Gastrocnemius medialis (tissue), 4 donors: ENCODE measurements at regions not wholly inside any gene's neighbourhood (a gene's known extent, or its start where the extent isn't known, plus 50 kb on each side); places are given as distances from the start of the nearest gene placed in this dataset.

Experiments used
- ATAC-seq, 2 donors: fragments of 150-250 bp; one replicate each; pipeline ENCODE4 v1.9.1; 2016
- DNase-seq, 2 donors: peaks; one replicate each; pipeline ENCODE4 v3.0.0-alpha.2; 2019
- H3K27ac ChIP-seq, 4 donors: fragments of 200-600 bp; sonication (generic); 1 replicate in 1 of 4; 2 replicates in 3 of 4; pipeline ENCODE4 v1.5.1; 2016 to 2018; ENCODE audit warnings: mild to moderate bottlenecking in 2 of 4, moderate library complexity in 1 of 4
- H3K27me3 ChIP-seq, 3 donors: fragments of 200-600 bp; sonication (generic) in 2 of 3; 1 replicate in 1 of 3; 2 replicates in 2 of 3; pipeline versions ENCODE4 v1.5.1 to v1.6.0; 2016 to 2019; ENCODE audit warnings: mild to moderate bottlenecking in 1 of 3, moderate library complexity in 1 of 3
- H3K36me3 ChIP-seq, 2 donors: fragments of 200-600 bp; sonication (generic) in 1 of 2; one replicate each; pipeline ENCODE4 v1.5.1; 2017 to 2018
- H3K4me1 ChIP-seq, 2 donors: fragments of 200-600 bp; sonication (generic) in 1 of 2; one replicate each; pipeline ENCODE4 v1.5.1; 2016 to 2017; ENCODE audit warnings: mild to moderate bottlenecking in 2 of 2
- H3K4me3 ChIP-seq, 4 donors: fragments of 200-600 bp; sonication (generic) in 3 of 4; 1 replicate in 1 of 4; 2 replicates in 3 of 4; pipeline ENCODE4 v1.5.1; 2016 to 2019; ENCODE audit warnings: mild to moderate bottlenecking in 2 of 4
- H3K9me3 ChIP-seq, 3 donors: fragments of 200-600 bp; sonication (generic) in 2 of 3; 1 replicate in 1 of 3; 2 replicates in 2 of 3; pipeline ENCODE4 v1.5.1; 2016 to 2019
- POLR2A ChIP-seq, 2 donors: fragments of 450-650 bp; IDR thresholded peaks; one replicate each; pipeline ENCODE4 v1.6.1; 2017; ENCODE audit warnings: antibody characterized with exemption in 2 of 2, mild to moderate bottlenecking in 2 of 2, moderate library complexity in 2 of 2
- in situ Hi-C, 4 donors: fragments of 200-750 bp; cut with MboI; loops; one replicate each; pipeline versions ENCODE4 v1.15.0 to v1.8.0; 2017; ENCODE audit warnings: low sequenced_read_pairs in 4 of 4
- intact Hi-C: fragments of 100-400 bp; cut with DNase I; formaldehyde crosslinking; loops from one replicate; pipeline ENCODE4 v1.15.1; 2023; ENCODE audit warnings: low total_unique reads
- TF ChIP-seq, protein P1 (sequence below), 5 experiments: fragments of 450-650 bp in 3 of 5; fragments of 200-600 bp in 2 of 5; sonication (generic) in 2 of 5; IDR thresholded peaks in 4 of 5; conservative IDR thresholded peaks in 1 of 5; 1 replicate in 4 of 5; 2 replicates in 1 of 5; pipeline ENCODE4 v1.5.1; 2016 to 2019; ENCODE audit warnings: antibody characterized with exemption in 5 of 5, mild to moderate bottlenecking in 3 of 5, moderate library complexity in 3 of 5

DNA sequence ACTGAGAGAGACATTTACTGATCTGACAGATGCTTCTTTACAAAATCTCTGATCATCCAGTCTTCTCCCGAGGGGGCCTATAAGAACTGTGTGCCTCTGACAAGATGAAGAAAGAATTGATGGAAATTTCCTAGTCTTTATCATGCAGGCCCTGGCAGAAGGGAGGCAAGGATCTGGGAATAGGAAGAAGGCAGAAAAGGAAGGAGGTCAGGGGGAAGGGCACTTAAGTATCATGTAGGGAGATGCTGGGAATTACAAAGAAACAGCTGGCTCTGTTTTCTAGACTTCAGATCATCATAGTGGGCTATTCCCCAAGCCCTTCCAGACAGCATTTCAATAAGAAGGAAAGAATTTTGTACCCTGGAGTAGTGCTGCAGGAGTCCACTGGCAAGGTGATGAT lies 243.3 kb upstream of the MOCS1 start:
- Histone ChIP-seq H3K27me3 (peaks cover 0 to 2% (median 0%) of the 10 kb centered on the region in 3 donors), H3K36me3 (no peaks in the 10 kb centered on the region), H3K27ac (no peak overlapping the region), H3K4me1 (no peaks in the 10 kb centered on the region), H3K9me3 (no peaks in the 10 kb centered on the region), H3K4me3 (no peak overlapping the region)
- TF ChIP-seq, protein P1, sequence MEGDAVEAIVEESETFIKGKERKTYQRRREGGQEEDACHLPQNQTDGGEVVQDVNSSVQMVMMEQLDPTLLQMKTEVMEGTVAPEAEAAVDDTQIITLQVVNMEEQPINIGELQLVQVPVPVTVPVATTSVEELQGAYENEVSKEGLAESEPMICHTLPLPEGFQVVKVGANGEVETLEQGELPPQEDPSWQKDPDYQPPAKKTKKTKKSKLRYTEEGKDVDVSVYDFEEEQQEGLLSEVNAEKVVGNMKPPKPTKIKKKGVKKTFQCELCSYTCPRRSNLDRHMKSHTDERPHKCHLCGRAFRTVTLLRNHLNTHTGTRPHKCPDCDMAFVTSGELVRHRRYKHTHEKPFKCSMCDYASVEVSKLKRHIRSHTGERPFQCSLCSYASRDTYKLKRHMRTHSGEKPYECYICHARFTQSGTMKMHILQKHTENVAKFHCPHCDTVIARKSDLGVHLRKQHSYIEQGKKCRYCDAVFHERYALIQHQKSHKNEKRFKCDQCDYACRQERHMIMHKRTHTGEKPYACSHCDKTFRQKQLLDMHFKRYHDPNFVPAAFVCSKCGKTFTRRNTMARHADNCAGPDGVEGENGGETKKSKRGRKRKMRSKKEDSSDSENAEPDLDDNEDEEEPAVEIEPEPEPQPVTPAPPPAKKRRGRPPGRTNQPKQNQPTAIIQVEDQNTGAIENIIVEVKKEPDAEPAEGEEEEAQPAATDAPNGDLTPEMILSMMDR (IDR thresholded peaks at IDR 0.05 in 4 of 5, conservative IDR thresholded peaks at IDR 0.05 in 1 of 5), result no peak
- no peak for TF ChIP-seq POLR2A (IDR thresholded peaks at IDR 0.05)
- DNase-seq, result no peak
- intact Hi-C loops, result no loop called here
- in situ Hi-C loops, result no loop called here
- no peak for ATAC-seq

DNA sequence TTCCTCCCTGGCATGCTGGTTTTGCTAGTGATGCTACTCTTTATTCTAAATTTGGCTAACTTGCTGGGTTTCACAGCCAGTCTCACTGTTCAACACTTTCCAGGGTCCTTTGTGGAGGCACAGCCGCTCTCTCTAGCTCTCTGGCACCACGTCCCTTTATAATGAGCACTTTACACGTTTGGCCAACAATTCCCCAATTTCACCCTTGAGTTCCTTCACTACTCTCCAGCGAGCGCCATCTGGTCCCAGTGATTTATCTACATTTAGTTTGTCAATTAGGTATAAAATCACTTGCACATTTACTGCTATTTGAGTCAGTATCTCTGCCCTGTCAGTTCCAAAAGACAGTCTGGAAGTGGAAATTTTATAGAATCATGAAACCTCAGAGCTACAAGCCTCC lies 241.9 kb upstream of the MOCS1 start:
- H3K4me1 ChIP-seq, result no peaks in the 10 kb centered on the region
- no peaks in the 10 kb centered on the region for H3K36me3 ChIP-seq
- no peaks in the 10 kb centered on the region for H3K9me3 ChIP-seq
- peaks cover 0 to 2% (median 0%) of the 10 kb centered on the region in 3 donors for H3K27me3 ChIP-seq
- H3K27ac ChIP-seq, result no peak overlapping the region
- ATAC-seq (no peak), DNase-seq (no peak)
- in situ Hi-C loops (no loop called here), intact Hi-C loops (no loop called here)
- H3K4me3 ChIP-seq, result no peak overlapping the region
- TF ChIP-seq, protein P1 (IDR thresholded peaks at IDR 0.05 in 4 of 5, conservative IDR thresholded peaks at IDR 0.05 in 1 of 5), result no peak
- no peak for TF ChIP-seq POLR2A (IDR thresholded peaks at IDR 0.05)

GRCh38 chr6:40172272-40172671 lies 238.0 kb upstream of the MOCS1 start:
- Histone ChIP-seq H3K36me3 (no peaks in the 10 kb centered on the region), H3K27ac (no peak overlapping the region), H3K9me3 (no peaks in the 10 kb centered on the region), H3K4me3 (no peak overlapping the region), H3K4me1 (no peaks in the 10 kb centered on the region), H3K27me3 (peaks cover 0 to 2% (median 0%) of the 10 kb centered on the region in 3 donors)
- no peak for ATAC-seq
- no peak for DNase-seq
- intact Hi-C loops (no loop called here), in situ Hi-C loops (no loop called here)
- TF ChIP-seq POLR2A (IDR thresholded peaks at IDR 0.05), result no peak
- TF ChIP-seq, protein P1 (IDR thresholded peaks at IDR 0.05 in 4 of 5, conservative IDR thresholded peaks at IDR 0.05 in 1 of 5), result no peak

DNA sequence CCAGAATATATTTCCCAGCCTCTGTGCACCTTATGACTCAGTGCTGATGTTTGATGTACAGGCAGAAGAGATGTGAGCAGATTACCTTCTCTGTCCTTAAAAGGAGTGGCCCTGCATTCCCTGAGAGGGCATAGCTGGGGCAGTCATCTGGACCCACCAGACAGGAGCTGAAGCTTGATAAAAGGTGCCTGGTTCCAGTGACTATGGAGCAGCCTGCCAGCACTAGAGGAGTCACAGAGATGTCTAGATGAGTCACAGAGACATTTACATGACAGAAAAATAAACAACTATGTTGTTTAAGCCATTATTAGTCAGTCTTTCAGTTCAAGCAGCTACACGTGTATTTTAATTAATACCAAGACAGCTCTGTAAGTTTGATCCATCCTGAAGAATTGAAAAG lies 237.1 kb upstream of the MOCS1 start:
- intact Hi-C loops, result no loop called here
- in situ Hi-C loops, result no loop called here

DNA sequence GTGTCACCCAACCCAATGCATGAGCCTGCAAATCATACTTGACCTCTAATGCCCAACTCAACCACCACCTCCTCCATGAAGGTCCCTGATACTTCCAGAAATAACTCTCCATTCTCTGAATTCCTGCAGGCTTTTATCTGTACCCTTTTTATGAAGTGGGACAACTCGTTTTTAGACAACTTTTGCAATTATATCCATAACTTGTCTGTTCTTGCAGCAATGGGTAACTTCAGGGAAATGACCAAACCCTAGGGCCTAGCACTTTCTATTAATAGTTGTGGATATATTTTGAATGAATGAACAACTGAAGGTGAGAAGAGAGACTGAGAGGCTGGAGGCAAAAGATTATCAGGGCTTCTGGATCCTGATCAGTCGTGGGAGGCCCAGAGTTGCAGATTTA lies 236.6 kb upstream of the MOCS1 start:
- Histone ChIP-seq H3K27me3 (no peaks in the 10 kb centered on the region), H3K36me3 (no peaks in the 10 kb centered on the region), H3K4me1 (no peaks in the 10 kb centered on the region), H3K9me3 (no peaks in the 10 kb centered on the region), H3K4me3 (no peak overlapping the region), H3K27ac (no peak overlapping the region)
- no peak for TF ChIP-seq POLR2A (IDR thresholded peaks at IDR 0.05)
- TF ChIP-seq, protein P1 (IDR thresholded peaks at IDR 0.05 in 4 of 5, conservative IDR thresholded peaks at IDR 0.05 in 1 of 5), result no peak
- in situ Hi-C loops (no loop called here), intact Hi-C loops (no loop called here)
- DNase-seq, result no peak
- no peak for ATAC-seq

More for the DNA sequence above, 237.1 kb upstream of the MOCS1 start:
- no peak for ATAC-seq
- Histone ChIP-seq H3K36me3 (no peaks in the 10 kb centered on the region), H3K27me3 (no peaks in the 10 kb centered on the region), H3K27ac (no peak overlapping the region), H3K9me3 (no peaks in the 10 kb centered on the region), H3K4me1 (no peaks in the 10 kb centered on the region), H3K4me3 (no peak overlapping the region)
- TF ChIP-seq, protein P1 (IDR thresholded peaks at IDR 0.05 in 4 of 5, conservative IDR thresholded peaks at IDR 0.05 in 1 of 5), result no peak
- no peak for TF ChIP-seq POLR2A (IDR thresholded peaks at IDR 0.05)
- no peak for DNase-seq
